Epithelial cell of esophagus (primary cell): ENCODE measurements at regions not wholly inside any gene's neighbourhood (a gene's known extent, or its start where the extent isn't known, plus 50 kb on each side); places are given as distances from the start of the nearest gene placed in this dataset.
A peak's percentile ranks its signal among the peaks of the same experiment; 100 is the strongest.

Experiments
- DNase-seq: peaks from one replicate; pipeline ENCODE4 v3.0.0; 2010; ENCODE audit warnings: low read depth
- H3K4me3 ChIP-seq: 2 replicates; pipeline ENCODE4 v1.5.1; 2011; ENCODE audit warnings: mild to moderate bottlenecking, low read length, control low read depth
- TF ChIP-seq, protein P1 (sequence below): IDR thresholded peaks from 2 replicates; pipeline ENCODE4 v1.5.1; 2011; ENCODE audit warnings: low read depth, mild to moderate bottlenecking, low read length, control low read depth, inconsistent platforms; ENCODE audit not compliant: insufficient read depth; ENCODE audit errors: missing control alignments

DNA sequence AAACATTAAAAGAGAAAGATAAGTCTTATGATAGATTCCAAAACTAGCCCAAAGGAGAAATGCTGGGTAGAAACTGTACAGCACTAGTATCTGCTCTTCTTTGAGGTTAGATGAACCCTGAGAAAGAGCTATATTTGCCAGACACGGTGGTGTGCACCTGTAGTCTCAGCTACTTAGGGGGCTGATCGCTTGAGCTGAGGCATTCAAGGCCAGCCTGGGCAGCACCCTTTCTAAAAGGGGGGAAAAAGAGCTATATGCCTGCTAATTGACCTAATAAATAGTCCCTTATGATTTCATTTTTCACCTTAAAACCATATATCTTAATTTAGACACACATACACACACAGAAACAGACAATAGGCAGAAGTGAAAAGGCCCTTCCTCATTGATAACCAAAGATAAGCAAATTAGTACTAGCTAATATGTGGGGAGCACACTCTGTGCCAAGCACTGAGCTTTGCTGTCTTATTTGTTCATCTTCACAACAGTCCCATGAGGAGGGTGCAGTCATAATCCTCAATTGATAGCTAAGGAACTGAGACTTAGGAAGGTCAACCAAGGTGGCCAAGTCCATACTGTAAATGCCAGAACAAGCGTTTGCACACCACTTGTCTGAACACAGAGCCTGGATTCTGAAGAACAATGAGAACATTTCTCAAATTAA, 56.6 kb upstream of the NLK start:
- TF ChIP-seq, protein P1, sequence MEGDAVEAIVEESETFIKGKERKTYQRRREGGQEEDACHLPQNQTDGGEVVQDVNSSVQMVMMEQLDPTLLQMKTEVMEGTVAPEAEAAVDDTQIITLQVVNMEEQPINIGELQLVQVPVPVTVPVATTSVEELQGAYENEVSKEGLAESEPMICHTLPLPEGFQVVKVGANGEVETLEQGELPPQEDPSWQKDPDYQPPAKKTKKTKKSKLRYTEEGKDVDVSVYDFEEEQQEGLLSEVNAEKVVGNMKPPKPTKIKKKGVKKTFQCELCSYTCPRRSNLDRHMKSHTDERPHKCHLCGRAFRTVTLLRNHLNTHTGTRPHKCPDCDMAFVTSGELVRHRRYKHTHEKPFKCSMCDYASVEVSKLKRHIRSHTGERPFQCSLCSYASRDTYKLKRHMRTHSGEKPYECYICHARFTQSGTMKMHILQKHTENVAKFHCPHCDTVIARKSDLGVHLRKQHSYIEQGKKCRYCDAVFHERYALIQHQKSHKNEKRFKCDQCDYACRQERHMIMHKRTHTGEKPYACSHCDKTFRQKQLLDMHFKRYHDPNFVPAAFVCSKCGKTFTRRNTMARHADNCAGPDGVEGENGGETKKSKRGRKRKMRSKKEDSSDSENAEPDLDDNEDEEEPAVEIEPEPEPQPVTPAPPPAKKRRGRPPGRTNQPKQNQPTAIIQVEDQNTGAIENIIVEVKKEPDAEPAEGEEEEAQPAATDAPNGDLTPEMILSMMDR, result no peak
- H3K4me3 ChIP-seq, result no peak overlapping the region

DNA sequence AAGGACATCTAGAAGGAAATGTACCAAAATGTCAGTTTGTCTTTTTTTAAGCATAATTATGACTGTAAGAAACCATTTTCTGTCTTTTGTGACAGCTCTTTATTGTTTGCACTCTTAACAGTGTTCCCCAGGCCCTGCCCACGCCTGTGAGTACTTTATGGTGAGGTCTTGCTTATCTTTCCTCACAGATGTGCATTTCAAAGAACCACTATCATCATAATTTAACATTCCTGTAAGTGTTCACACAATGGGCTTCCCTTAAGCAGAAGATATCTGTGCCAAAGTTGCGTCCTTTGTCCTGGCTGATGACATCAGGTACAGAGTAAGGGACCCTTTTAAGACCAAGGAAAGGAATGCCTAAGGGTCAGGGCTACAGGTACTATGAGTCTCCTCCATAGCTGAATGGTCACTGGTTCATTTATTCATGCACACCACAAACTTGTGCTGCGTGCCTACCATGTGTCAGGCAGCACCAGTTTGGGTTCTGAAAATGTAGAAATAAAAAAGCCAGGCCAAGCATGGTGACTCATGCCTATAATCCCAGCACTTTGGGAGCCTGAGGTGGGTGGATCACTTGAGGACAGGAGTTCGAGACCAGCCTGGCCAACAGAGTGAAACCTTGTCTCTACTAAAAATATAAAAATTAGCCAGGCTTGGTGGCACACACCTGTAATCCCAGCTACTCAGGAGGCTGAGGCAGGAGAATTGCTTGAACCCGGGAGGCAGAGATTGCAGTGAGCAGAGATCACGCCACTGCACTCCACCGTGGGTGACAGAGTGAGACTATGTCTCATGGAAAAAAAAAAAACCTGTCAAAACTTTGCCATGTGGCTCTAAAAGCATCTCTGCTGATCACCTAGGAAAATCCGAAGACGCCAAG, 55.4 kb upstream of the NLK start:
- H3K4me3 ChIP-seq, result no peak overlapping the region
- no peak for DNase-seq
- TF ChIP-seq, protein P1, result no peak

More for the DNA sequence above, 56.6 kb upstream of the NLK start:
- no peak for DNase-seq

DNA sequence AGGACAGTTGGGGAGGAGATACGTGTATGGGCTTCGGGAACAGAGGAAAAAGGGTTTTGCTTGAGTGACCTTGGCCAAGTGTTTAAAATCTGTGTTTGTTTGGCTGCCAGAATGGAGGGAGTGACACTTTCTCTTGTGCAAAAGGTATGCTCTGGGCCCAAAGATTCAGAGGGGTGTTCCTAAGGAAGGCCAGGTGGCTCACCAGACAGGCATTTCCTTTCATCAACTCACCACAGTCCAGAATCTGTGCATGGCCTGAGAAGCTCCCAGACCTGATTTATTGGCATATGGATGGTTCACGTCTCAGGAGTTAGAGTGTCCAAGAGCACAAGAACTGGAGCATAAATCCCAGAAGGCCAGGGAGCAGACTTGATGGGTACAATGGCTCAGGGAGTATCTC, 53.4 kb upstream of the NLK start:
- TF ChIP-seq, protein P1, result no peak
- no peak overlapping the region for H3K4me3 ChIP-seq
- DNase-seq, result peak; percentile 67

DNA sequence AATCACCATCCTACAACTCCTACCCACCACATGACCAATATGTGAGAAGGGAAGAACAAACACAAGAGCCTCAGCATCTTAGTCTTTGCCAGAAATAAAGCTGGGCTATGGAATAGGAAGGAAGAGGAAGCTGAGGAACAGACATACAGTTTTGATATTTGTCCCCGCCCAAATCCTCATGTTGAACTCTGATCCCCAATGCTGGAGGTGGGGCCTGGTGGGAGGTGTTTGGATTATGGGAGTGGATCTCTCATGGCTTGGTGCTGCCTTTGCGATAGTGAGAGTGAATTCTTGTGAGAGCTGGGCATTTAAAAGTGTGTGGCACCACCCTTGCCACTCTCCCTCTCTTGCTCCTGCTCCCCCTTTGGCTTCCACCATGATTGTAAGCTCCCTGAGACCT, 52.4 kb upstream of the NLK start:
- H3K4me3 ChIP-seq, result no peak overlapping the region
- TF ChIP-seq, protein P1, result no peak
- no peak for DNase-seq

DNA sequence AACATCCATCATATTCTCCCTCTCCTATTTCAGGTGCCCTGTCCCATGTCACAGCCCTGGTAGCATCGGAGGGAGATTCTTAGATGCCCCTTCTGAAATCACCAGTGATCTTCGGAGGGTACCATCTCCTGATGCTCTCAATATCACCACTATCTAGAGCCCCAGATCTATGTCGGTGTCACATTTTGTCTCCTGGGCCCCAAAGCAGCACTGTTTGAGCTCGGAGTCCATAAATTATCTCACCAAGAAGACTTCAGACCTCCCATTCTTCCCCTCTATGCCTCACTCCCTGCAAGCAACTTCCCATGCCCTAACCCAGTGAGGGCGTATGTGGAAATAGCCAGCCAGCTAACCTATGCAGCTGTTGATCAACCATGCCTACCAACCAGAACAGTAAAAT, 51.5 kb upstream of the NLK start:
- H3K4me3 ChIP-seq, result no peak overlapping the region
- TF ChIP-seq, protein P1, result no peak
- no peak for DNase-seq

DNA sequence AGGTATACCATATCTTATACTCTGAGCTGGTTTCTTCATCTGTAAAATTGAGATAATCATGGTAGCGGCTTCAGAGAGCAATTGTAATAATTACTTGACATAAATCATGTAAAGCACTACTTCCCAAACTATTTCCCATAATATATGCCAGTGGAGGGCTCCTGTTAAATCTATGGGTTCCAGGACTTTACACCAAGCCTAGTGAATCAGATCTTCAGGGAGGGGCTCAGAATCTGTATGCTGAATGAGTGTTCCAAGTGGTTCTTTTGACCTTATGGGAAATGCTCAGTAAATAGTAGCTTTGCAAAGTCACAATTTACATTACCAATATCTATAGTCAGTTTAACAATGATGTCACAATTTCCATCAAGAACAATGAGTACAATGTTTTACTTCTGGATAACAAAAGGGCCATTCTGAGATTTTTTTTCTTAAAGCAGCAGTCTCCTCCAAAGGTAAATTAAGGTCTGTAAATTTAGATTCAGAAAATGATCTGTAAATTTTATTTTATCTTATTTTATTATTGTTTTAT, 50.9 kb upstream of the NLK start:
- no peak for DNase-seq
- H3K4me3 ChIP-seq, result no peak overlapping the region
- TF ChIP-seq, protein P1, result no peak
